ENCODE measurements at regions not wholly inside any gene's neighbourhood (a gene's known extent, or its start where the extent isn't known, plus 50 kb on each side); places are given as distances from the start of the nearest gene placed in this dataset.

GRCh38 chr9:16085167-16085726, 532.4 kb downstream of the CCDC171 start:
- TF ChIP-seq KDM1A (IDR thresholded peaks at IDR 0.05; ENCODE audit: low read depth) (no peak), RAD21 (conservative IDR thresholded peaks at IDR 0.05 in 1 of 2, IDR thresholded peaks at IDR 0.05 in 1 of 2) (no peak), CTCF (IDR thresholded peaks at IDR 0.05) (no peak), HDAC2 (IDR thresholded peaks at IDR 0.05) (no peak), JUN (IDR thresholded peaks at IDR 0.05) (no peak), POLR2AphosphoS2 (conservative IDR thresholded peaks at IDR 0.05; ENCODE audit: low read length) (no peak), SMC3 (IDR thresholded peaks at IDR 0.05) (no peak), CHD2 (IDR thresholded peaks at IDR 0.05; ENCODE audit: low read length, partially characterized antibody) (no peak), EP300 (IDR thresholded peaks at IDR 0.05) (no peak), MAX (IDR thresholded peaks at IDR 0.05) (no peak)
